DOHH2 (cell line): ENCODE measurements at regions not wholly inside any gene's neighbourhood (a gene's known extent, or its start where the extent isn't known, plus 50 kb on each side); places are given as distances from the start of the nearest gene placed in this dataset.

Experiments
- H3F3A ChIP-seq: fragments of 200-600 bp; sonication (generic), shearing (Covaris generic); 2 replicates; pipeline ENCODE4 v1.6.0; 2016; ENCODE audit warnings: antibody characterized with exemption, mild to moderate bottlenecking; ENCODE audit not compliant: control insufficient read depth, insufficient read depth
- H3K27ac ChIP-seq: fragments of 200-600 bp; sonication (generic); 2 replicates; pipeline ENCODE4 v1.5.1; 2014; ENCODE audit warnings: low read depth, mild to moderate bottlenecking, low read length, moderate library complexity
- H3K27me3 ChIP-seq: fragments of 200-600 bp; sonication (generic); 2 replicates; pipeline ENCODE4 v1.6.1; 2014; ENCODE audit warnings: mild to moderate bottlenecking, low read length, mixed read lengths; ENCODE audit not compliant: control insufficient read depth
- H3K36me3 ChIP-seq: fragments of 200-600 bp; sonication (generic); 2 replicates; pipeline ENCODE4 v1.6.1; 2014; ENCODE audit warnings: mild to moderate bottlenecking, low read length, moderate library complexity, mixed read lengths; ENCODE audit not compliant: control insufficient read depth
- H3K4me1 ChIP-seq: fragments of 200-600 bp; sonication (generic); 2 replicates; pipeline ENCODE4 v1.6.1; 2014; ENCODE audit warnings: mild to moderate bottlenecking, low read length, mixed read lengths; ENCODE audit not compliant: control insufficient read depth
- H3K4me2 ChIP-seq: fragments of 200-600 bp; sonication (generic); 2 replicates; pipeline ENCODE4 v1.6.0; 2014; ENCODE audit warnings: mild to moderate bottlenecking, low read length, moderate library complexity
- H3K4me3 ChIP-seq: fragments of 200-600 bp; sonication (generic); 2 replicates; pipeline ENCODE4 v1.5.1; 2014; ENCODE audit warnings: mild to moderate bottlenecking, low read length, mixed read lengths
- H3K79me2 ChIP-seq: fragments of 200-600 bp; sonication (generic); 2 replicates; pipeline ENCODE4 v1.6.1; 2014; ENCODE audit warnings: mild to moderate bottlenecking, low read length, mixed read lengths; ENCODE audit not compliant: control insufficient read depth
- H3K9me2 ChIP-seq: fragments of 200-600 bp; sonication (generic); replicated peaks from 2 replicates; pipeline ENCODE4 v1.6.1; 2014; ENCODE audit warnings: mild to moderate bottlenecking, low read length, mixed read lengths; ENCODE audit not compliant: control insufficient read depth
- H3K9me3 ChIP-seq: fragments of 200-600 bp; sonication (generic); 2 replicates; pipeline ENCODE4 v1.6.1; 2014; ENCODE audit warnings: antibody characterized with exemption, low read length, mixed read lengths; ENCODE audit not compliant: control insufficient read depth, insufficient read depth
- H4K20me1 ChIP-seq: fragments of 200-600 bp; sonication (generic); 2 replicates; pipeline ENCODE4 v1.6.0; 2014; ENCODE audit warnings: low read depth, mild to moderate bottlenecking, antibody characterized with exemption, low read length, moderate library complexity; ENCODE audit not compliant: control insufficient read depth, insufficient read depth
- EZH2phosphoT487 ChIP-seq: fragments of 200-600 bp; sonication (generic); IDR thresholded peaks from 2 replicates; pipeline ENCODE4 v1.6.1; 2017; ENCODE audit warnings: borderline replicate concordance, mild to moderate bottlenecking, antibody characterized with exemption, low read length, moderate library complexity, mixed read lengths
- TF ChIP-seq, protein P1 (sequence below): fragments of 200-600 bp; sonication (generic); IDR thresholded peaks from one replicate; pipeline ENCODE4 v1.5.1; 2014; ENCODE audit warnings: antibody characterized with exemption, mild to moderate bottlenecking, low read depth, low read length; ENCODE audit not compliant: poor library complexity, severe bottlenecking

DNA sequence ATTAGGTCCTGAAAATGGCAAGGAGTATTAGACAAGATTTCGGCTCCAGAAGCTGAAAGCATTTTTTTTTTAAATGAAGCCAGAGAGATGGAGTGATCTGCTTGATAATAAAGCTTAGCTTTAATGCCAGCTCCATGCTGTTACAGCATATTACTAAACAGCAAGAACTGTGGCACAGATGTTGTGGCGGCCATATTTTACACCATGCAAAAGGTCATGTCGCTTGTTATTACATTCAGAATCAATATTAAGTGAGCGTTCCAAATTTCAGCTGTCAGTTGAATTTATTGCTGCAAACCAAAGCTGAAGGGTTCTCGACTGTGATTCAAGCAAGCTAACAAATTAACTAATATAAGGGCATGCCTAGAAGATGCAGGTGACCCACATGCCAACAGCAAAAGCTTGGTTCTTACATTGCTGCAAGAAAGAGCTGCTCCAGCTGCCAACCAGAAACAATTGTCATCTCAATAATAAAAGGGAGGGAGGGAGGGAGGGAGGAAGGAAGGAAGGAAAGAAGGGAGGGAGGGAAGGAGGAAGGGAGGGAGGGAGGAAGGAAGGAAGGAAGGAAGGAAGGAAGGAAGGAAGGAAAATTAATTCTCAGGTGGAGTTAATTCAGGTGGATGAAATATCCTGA lies 517.7 kb upstream of the WWC1 start:
- no peaks in the 10 kb centered on the region for H3K79me2 ChIP-seq
- no peak overlapping the region for H3K4me2 ChIP-seq
- H3K4me3 ChIP-seq, result no peak overlapping the region
- no peak overlapping the region for H3K27ac ChIP-seq
- no peaks in the 10 kb centered on the region for H3K9me2 ChIP-seq
- H3K27me3 ChIP-seq, result no peaks in the 10 kb centered on the region
- H3K4me1 ChIP-seq, result no peaks in the 10 kb centered on the region
- no peak for TF ChIP-seq EZH2phosphoT487
- TF ChIP-seq, protein P1, sequence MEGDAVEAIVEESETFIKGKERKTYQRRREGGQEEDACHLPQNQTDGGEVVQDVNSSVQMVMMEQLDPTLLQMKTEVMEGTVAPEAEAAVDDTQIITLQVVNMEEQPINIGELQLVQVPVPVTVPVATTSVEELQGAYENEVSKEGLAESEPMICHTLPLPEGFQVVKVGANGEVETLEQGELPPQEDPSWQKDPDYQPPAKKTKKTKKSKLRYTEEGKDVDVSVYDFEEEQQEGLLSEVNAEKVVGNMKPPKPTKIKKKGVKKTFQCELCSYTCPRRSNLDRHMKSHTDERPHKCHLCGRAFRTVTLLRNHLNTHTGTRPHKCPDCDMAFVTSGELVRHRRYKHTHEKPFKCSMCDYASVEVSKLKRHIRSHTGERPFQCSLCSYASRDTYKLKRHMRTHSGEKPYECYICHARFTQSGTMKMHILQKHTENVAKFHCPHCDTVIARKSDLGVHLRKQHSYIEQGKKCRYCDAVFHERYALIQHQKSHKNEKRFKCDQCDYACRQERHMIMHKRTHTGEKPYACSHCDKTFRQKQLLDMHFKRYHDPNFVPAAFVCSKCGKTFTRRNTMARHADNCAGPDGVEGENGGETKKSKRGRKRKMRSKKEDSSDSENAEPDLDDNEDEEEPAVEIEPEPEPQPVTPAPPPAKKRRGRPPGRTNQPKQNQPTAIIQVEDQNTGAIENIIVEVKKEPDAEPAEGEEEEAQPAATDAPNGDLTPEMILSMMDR, result no peak
- no peaks in the 10 kb centered on the region for H3K9me3 ChIP-seq
- no peaks in the 10 kb centered on the region for H3F3A ChIP-seq
- H3K36me3 ChIP-seq, result no peaks in the 10 kb centered on the region
- no peaks in the 10 kb centered on the region for H4K20me1 ChIP-seq

DNA sequence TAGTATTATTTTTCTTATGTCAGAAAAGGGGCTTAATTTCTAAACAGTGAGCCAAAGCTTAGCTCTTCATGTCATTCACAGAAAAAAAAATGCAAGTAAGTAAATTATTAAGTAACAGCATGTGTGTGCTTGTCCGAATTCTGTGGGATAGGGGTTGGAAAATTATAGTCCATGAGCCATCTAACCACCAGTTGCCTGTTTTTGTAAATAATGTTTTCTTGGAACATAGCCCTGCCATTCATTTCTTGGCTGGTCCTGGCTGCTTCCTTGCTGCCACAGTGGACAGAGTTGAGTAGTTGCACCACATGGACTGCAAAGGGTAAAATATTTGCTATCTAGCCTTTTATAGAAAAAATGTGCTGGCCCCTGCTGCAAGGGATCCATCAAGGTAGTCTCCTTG lies 513.7 kb upstream of the WWC1 start:
- Histone ChIP-seq H4K20me1 (no peaks in the 10 kb centered on the region), H3K79me2 (no peaks in the 10 kb centered on the region), H3K4me3 (no peak overlapping the region), H3K4me2 (no peak overlapping the region), H3K27me3 (no peaks in the 10 kb centered on the region), H3K27ac (no peak overlapping the region), H3K9me2 (no peaks in the 10 kb centered on the region), H3F3A (no peaks in the 10 kb centered on the region), H3K9me3 (no peaks in the 10 kb centered on the region), H3K36me3 (no peaks in the 10 kb centered on the region), H3K4me1 (no peaks in the 10 kb centered on the region)
- TF ChIP-seq EZH2phosphoT487, result no peak

DNA sequence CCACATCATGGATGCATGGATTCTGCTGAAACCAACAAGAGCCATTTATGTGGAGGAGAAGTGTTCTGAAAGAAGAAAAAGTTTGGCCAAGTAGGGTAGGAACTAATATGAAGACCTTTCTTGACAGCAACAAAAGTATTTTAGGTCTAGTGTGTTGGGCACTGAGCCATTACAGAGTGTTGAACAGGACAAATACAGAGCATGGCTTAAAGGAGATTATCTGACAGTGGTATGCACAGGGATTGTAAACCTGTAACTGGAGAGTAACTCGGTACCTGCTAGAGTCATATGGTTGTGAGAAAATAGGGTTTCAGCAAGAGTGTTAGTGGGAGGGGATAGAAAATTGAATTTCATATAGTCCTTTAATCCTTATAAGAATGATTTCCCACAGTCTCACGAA lies 513.2 kb upstream of the WWC1 start:
- Histone ChIP-seq H3K79me2 (no peaks in the 10 kb centered on the region), H3K4me3 (no peak overlapping the region), H3F3A (no peaks in the 10 kb centered on the region), H3K4me1 (no peaks in the 10 kb centered on the region), H3K9me2 (no peaks in the 10 kb centered on the region), H3K4me2 (no peak overlapping the region), H3K27ac (no peak overlapping the region), H4K20me1 (no peaks in the 10 kb centered on the region), H3K27me3 (no peaks in the 10 kb centered on the region), H3K9me3 (no peaks in the 10 kb centered on the region), H3K36me3 (no peaks in the 10 kb centered on the region)
- TF ChIP-seq, protein P1, result no peak
- TF ChIP-seq EZH2phosphoT487, result no peak

DNA sequence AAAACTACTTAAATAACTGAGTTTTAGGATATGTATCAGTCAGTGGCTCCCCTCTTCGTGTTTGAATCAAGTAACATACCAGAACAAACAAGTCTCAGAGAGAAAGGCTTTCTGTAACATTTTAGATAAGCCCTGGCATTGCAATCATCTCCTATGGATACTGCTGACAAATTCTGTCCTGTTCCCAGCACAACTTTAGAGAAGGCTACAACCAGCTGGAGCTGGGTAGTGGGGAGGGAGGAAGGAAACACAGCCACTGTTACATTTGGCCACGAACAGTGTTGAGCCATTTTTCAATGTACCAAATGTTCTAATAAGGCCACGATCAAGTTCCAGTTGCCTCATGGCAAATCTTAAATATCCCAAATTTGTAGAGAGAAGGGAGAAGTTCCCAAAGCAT lies 511.8 kb upstream of the WWC1 start:
- Histone ChIP-seq H3K27ac (no peak overlapping the region), H3K36me3 (no peaks in the 10 kb centered on the region), H3F3A (no peaks in the 10 kb centered on the region), H4K20me1 (no peaks in the 10 kb centered on the region), H3K9me3 (no peaks in the 10 kb centered on the region), H3K4me3 (no peak overlapping the region), H3K27me3 (no peaks in the 10 kb centered on the region), H3K9me2 (no peaks in the 10 kb centered on the region), H3K4me2 (no peak overlapping the region), H3K79me2 (no peaks in the 10 kb centered on the region), H3K4me1 (no peaks in the 10 kb centered on the region)
- TF ChIP-seq EZH2phosphoT487, result no peak
- TF ChIP-seq, protein P1, result no peak
